ENCODE measurements at regions not wholly inside any gene's neighbourhood (a gene's known extent, or its start where the extent isn't known, plus 50 kb on each side); places are given as distances from the start of the nearest gene placed in this dataset.
"Not testable (repeated sequence)": the region's sequence is repeated elsewhere in the genome, so short reads cannot be mapped to it uniquely, and the experiment has no call there.

- no peak overlapping the region for H3K4me3 ChIP-seq
- H3K27ac ChIP-seq: no peak overlapping the region
Measured at GRCh38 chr3:20945892-20946291, 759.9 kb upstream of the SGO1 start.

- Histone ChIP-seq H3K4me3 (no peak overlapping the region), H3K27ac (no peak overlapping the region)
Measured at GRCh38 chr3:20935791-20936190, 749.8 kb upstream of the SGO1 start.

DNA sequence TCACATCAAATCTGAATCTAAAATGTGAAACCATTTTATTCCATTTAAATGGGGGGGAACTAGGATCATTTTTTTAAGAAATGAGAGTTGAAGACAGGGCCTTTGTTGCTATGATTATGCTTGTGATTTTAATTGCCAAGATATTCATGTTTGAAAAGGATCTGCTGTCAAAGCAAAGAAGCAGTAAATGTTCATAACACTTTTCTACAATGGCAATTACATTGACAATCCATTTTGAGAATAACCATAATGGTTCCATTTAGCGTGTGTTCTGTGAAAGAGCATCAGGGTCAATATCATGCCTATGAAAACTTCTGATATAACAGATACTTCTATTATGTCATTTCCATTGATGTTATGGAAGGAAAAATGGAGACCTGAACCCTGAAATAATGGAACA is 745.8 kb upstream of the SGO1 start:
- Histone ChIP-seq H3K4me3 (no peak overlapping the region), H3K27ac (no peak overlapping the region)

DNA sequence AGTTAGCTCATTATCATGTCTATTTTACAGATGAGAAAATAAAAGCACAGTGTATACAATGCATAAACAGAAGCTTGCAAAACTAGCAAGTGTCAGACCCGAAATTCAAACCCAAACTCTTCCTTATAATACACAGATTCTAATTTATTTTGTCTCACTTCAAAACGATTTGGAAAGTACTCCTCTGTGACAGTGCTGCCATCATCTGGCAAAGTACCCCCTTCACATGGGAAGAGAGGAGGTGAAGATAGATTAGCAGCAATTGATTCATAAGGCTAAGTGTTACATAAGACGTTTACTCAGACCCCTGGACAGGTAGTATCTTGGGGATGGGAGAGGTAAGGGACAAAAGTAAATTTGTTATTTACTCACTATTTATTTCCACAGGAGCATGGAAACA is 744.0 kb upstream of the SGO1 start:
- H3K27ac ChIP-seq: no peak overlapping the region
- H3K4me3 ChIP-seq: no peak overlapping the region

- no peak overlapping the region for H3K4me3 ChIP-seq
- H3K27ac ChIP-seq: no peak overlapping the region
Measured at GRCh38 chr3:20924646-20925385, 738.8 kb upstream of the SGO1 start.

- not testable (repeated sequence) for H3K4me3 ChIP-seq, H3K27ac ChIP-seq
Measured at GRCh38 chr3:20921112-20921511, 735.1 kb upstream of the SGO1 start.

DNA sequence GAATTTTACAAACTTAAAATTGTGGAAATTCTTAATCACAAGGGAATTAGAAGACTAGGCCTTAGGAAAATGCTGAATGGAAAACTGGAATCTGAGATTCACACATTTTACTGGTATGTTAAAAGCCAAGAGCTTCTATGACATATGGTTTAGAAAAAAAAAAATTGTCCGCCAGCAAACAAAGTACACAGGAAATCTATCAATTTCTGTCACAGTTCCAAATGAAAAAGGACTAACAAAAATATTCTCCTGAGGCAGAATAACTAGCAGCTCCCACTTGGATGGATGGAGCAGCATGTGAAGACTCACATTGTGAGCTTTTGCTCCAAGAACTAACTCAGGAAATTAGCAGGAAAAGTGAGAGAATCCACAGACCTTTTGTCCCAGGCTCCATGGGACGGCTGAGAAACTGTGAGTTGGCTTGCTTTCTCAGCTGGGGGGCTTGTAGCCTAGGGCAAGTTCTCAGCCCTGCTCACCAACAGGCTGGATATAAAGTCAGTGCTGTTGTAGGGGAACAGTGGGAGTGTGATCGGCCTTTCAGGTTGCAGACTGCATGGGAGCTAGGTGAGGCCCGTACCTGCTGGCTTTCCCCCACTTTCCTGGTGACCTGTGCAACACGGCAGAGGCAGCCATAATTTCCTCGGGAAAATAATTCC is 731.1 kb upstream of the SGO1 start:
- Histone ChIP-seq H3K4me3 (no peak overlapping the region), H3K27ac (no peak overlapping the region)

GRCh38 chr3:20914310-20914709 is 728.3 kb upstream of the SGO1 start:
- no peak overlapping the region for H3K27ac ChIP-seq
- H3K4me3 ChIP-seq: no peak overlapping the region

GRCh38 chr3:20912406-20912805 is 726.4 kb upstream of the SGO1 start:
- Histone ChIP-seq H3K27ac (no peak overlapping the region), H3K4me3 (no peak overlapping the region)

DNA sequence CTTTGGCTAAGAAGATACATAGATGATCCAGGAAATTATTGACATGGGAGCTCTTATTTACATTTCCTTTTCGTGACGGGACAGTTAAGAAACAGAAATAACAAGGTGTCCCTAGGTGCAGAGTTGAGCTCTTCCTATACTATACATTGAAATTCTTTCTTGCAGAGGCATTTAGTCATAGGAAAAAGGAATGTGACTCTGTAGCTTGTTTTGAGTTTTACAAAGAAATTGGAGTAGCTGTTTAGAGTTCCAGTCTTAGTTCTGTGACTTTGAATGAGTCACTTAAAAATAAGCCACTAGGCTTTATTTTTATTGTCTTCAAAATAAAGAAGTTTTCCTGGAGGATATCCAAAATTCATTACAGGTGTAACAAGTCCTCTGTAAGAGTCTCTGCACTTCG is 723.5 kb upstream of the SGO1 start:
- no peak overlapping the region for H3K27ac ChIP-seq
- no peak overlapping the region for H3K4me3 ChIP-seq

DNA sequence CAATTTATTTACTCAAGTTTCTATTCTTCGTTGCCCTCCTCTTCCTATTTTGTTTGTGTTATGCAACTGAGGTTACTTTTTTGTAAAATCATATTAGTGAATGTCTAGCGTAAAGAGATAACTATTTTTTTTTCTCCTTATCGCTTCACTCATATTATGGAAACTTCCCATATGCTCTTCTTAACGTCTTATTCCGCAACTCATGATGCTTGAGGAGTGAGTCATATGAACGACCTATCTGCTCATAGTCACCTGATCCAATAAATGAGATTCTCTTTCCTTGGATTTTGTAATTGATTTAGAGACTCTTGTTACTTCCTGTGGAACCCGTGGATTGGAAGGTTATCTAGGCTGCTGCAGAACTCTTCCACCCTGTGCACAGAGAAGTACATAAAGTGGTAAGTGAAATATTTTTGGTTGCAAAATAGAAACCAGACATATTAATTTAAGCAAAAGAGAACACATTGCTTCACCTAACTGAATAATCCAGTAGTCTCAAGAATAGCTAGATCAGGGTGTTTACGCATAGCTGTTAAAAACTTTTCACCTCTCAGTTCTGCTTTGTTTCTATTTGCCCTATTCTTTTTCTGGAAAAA is 719.3 kb upstream of the SGO1 start:
- no peak overlapping the region for H3K27ac ChIP-seq

GRCh38 chr3:20904671-20905070 is 718.7 kb upstream of the SGO1 start:
- Histone ChIP-seq H3K27ac (no peak overlapping the region), H3K4me3 (no peak overlapping the region)

More for the DNA sequence above, 719.3 kb upstream of the SGO1 start:
- H3K4me3 ChIP-seq: no peak overlapping the region

DNA sequence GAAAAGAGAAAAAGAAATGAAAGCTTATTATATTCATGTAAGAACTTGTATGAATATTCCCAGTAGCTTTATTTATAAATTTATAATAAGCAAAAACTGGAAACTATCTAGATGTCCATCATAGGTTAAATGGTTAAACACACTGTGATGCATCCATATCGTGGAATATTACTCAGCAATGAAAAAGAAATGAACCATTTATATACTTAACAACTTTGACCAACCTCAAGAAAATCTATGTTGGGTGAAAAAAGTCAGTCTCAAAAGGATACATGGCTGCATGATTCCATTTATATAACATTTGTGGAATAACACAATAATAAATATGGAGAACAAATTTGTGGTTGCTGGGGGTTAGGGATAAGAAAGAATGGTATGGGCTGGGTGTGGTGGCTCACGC is 713.0 kb upstream of the SGO1 start:
- Histone ChIP-seq H3K4me3 (no peak overlapping the region), H3K27ac (no peak overlapping the region)

DNA sequence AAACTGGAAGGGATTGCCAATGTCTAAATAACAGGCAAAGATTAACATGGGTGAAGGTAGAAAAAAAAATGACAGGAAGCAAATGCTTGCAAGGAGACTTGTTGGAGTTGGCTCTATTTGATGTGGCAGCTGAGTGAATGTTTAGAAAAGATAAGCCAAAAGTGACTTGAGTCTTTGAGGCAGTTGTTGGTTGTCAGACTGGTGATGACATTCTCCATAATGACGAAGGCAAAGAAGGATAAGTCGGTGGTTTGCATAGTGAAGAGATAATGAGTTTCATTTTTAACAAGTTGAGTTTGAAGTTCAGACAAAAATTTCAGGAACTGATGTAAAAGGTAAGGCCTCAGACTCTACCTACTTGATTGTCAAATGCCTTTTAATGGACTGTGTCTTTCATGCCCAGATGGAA is 704.1 kb upstream of the SGO1 start:
- Histone ChIP-seq H3K4me3 (no peak overlapping the region), H3K27ac (no peak overlapping the region)

DNA sequence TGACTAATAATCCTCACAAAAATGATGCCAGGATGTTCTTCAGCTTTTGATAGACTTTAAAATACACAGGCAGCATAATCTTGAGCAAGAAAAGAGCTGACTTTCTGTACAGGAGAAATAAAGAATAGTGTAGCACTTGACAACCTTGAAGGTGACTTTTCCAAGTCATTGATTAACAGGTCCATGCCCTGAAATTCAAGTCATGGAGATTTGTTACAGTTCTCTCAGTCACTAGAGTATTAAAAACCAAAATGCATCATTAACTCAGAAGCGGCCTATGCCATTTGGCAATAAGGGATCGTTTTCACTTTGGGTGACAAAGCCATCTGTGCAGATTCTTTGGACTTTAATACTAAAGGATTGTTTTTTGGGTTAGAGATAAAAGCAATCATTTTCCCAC is 692.7 kb upstream of the SGO1 start:
- H3K27ac ChIP-seq: no peak overlapping the region
- H3K4me3 ChIP-seq: no peak overlapping the region

- Histone ChIP-seq H3K27ac (no peak overlapping the region), H3K4me3 (no peak overlapping the region)
Measured at GRCh38 chr3:20873235-20873634, 687.2 kb upstream of the SGO1 start.

DNA sequence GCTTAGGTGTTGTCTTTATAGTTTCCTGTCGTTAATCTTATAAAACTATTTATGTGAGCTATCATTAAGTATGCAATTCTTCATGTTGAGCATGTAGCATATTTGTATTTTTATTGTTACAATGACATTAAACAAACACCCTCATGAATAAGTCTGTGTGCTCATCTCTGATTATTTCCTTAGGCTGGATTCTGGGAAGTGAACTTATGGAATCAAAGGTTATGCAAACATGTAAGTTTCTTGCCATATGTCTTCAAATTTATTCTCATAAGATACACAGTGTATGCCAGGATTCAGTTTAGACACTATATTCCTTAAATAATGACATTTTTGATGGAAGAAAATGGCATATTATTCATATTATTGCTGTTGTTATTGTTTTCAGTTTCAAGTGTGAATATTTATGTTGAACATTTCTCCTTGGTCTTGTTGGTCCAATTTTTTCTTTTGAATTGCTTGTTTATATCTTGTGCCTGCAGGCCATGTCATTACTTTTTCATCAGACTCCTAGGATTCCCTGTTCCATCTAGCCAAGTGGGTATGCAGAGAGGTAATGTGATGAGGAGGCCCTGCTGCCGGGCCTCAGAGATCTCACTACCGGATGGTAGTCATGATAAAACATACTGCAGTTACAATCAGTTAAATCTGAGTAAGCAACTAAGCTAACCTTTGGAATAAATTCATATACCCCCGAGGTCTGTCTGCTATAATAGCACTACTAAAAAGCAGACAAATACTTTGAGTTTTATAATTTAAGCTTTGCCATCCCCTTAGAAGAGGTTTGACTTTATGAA is 684.3 kb upstream of the SGO1 start:
- Histone ChIP-seq H3K27ac (no peak overlapping the region), H3K4me3 (no peak overlapping the region)

DNA sequence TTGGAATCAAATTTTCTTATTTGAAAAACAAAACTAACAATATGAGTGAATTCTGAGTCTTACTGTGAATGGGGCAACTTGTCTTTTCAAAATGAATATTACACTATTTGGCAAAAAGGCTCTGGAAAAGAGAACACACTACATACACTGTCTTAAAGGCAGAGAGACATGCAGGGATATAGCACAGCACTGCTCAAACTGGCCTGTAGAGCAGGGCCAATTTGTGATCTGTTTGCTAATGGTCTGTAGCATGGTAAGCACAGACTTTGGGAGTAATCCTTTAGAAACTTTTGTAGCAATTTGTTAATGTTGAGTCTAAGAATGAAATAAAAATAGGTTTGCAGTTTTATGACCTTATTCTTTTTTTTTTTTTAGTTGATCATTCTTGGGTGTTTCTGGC is 679.8 kb upstream of the SGO1 start:
- Histone ChIP-seq H3K4me3 (no peak overlapping the region), H3K27ac (no peak overlapping the region)

DNA sequence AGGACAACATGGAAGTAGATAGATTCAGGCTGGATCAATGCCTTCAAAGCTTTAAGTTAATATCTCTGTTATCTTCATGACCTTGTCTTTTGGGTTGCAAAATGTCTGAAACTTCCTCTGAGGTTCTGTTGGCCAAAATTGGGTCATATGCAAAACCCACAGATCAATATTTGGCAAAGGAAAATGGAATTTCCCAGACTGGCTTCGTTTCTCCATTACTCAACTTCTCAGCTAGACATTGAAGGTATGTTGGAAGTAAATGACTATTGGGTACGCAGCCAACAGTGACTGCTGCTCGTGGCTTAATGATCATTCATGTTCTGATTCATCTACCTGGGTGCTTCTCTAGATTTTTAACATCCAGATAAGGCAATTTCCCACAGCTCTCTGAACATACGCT is 675.4 kb upstream of the SGO1 start:
- H3K4me3 ChIP-seq: no peak overlapping the region

GRCh38 chr3:20857636-20858035 is 671.6 kb upstream of the SGO1 start:
- Histone ChIP-seq H3K4me3 (no peak overlapping the region), H3K27ac (no peak overlapping the region)

More for the DNA sequence above, 675.4 kb upstream of the SGO1 start:
- no peak overlapping the region for H3K27ac ChIP-seq

DNA sequence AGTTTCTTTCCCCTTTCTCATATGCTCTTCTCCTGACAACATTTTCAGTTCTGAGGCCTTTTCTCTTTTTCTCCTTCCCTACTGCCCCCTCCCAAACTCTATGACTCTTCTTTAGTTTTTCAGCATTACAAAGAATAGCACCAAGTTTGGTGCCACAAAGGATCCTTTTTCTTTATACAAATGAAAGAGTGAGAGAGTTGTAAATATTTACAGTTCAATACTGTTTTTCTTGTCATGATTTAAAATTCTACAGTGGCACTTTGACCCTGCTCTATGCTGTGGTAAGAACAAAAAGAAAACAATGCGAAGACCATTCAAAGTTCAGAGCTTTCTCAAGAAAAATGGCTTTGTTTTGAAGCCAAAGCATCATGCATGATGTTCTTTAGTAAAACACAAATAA is 667.9 kb upstream of the SGO1 start:
- Histone ChIP-seq H3K4me3 (no peak overlapping the region), H3K27ac (no peak overlapping the region)

Data from skin epidermis (tissue), 12 donors.